ENCODE measurements at regions not wholly inside any gene's neighbourhood (a gene's known extent, or its start where the extent isn't known, plus 50 kb on each side); places are given as distances from the start of the nearest gene placed in this dataset.

DNA sequence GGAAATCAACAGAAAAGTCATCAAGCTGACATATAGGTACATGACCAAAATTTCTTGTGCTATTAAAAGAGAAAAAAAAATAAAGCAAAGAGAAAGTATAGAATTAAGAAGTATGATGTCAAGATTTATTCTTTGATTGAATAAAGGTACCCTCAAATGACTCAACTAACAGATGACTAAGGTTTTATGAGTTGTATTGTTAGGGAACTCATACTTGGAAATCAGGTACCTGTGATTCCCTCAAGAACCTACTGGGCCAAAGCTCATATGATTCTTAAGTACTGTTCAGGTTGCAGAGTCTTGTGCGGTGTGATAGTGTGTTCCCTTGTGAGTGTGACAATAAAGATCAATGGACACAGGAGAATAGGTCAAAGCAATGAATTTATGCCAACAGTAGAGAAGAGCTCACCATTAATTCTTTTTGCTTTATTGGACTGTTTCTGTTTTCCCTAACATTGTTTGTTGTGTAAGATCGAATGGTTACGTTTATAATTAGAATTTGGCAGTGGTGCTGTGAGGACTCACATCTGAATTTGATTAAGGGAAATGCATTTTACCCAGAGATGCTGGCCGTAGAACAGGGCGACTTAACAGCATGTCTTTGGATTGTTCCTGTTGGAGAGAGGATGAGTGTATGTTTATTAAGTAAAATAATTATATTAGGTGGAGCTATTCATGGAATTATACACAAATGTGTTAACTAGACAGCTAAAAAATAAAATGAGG, 293.2 kb upstream of the SEMA3D start:
- TF ChIP-seq, protein P1, sequence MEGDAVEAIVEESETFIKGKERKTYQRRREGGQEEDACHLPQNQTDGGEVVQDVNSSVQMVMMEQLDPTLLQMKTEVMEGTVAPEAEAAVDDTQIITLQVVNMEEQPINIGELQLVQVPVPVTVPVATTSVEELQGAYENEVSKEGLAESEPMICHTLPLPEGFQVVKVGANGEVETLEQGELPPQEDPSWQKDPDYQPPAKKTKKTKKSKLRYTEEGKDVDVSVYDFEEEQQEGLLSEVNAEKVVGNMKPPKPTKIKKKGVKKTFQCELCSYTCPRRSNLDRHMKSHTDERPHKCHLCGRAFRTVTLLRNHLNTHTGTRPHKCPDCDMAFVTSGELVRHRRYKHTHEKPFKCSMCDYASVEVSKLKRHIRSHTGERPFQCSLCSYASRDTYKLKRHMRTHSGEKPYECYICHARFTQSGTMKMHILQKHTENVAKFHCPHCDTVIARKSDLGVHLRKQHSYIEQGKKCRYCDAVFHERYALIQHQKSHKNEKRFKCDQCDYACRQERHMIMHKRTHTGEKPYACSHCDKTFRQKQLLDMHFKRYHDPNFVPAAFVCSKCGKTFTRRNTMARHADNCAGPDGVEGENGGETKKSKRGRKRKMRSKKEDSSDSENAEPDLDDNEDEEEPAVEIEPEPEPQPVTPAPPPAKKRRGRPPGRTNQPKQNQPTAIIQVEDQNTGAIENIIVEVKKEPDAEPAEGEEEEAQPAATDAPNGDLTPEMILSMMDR (IDR thresholded peaks at IDR 0.05), result no peak
- TF ChIP-seq POLR2A (IDR thresholded peaks at IDR 0.05), result no peak
- TF ChIP-seq POLR2AphosphoS5 (IDR thresholded peaks at IDR 0.05), result no peak
- no peak for TF ChIP-seq EP300 (IDR thresholded peaks at IDR 0.05)
